H9 (cell line): ENCODE measurements at regions not wholly inside any gene's neighbourhood (a gene's known extent, or its start where the extent isn't known, plus 50 kb on each side); places are given as distances from the start of the nearest gene placed in this dataset.

Source experiments
- DNase-seq: peaks from one replicate; pipeline ENCODE4 v3.0.0-alpha.2; 2017
- H2AFZ ChIP-seq: one replicate; pipeline ENCODE4 v1.6.1; 2013; ENCODE audit warnings: mild to moderate bottlenecking, low read length, control low read depth, moderate library complexity
- H2AK5ac ChIP-seq: 2 replicates; pipeline ENCODE4 v1.6.1; 2013; ENCODE audit warnings: low read length, control low read depth, mixed read lengths; ENCODE audit not compliant: insufficient read length
- H2BK120ac ChIP-seq: one replicate; pipeline ENCODE4 v1.6.1; 2013; ENCODE audit warnings: low read depth, mild to moderate bottlenecking, low read length, control low read depth, inconsistent platforms; ENCODE audit not compliant: poor library complexity, severe bottlenecking
- H2BK12ac ChIP-seq: 2 replicates; pipeline ENCODE4 v1.6.1; 2013; ENCODE audit warnings: low read length, control low read depth, mixed read lengths, low read depth; ENCODE audit not compliant: insufficient read length
- H2BK15ac ChIP-seq: 2 replicates; pipeline ENCODE4 v1.6.1; 2013; ENCODE audit warnings: low read depth, low read length, control low read depth
- H2BK20ac ChIP-seq: one replicate; pipeline ENCODE4 v1.6.1; 2013; ENCODE audit warnings: low read depth, mild to moderate bottlenecking, low read length, control low read depth, inconsistent platforms; ENCODE audit not compliant: poor library complexity, severe bottlenecking
- H2BK5ac ChIP-seq: 2 replicates; pipeline ENCODE4 v1.6.1; 2013; ENCODE audit warnings: low read length, control low read depth, mixed read lengths; ENCODE audit not compliant: insufficient read length
- H3K14ac ChIP-seq: 2 replicates; pipeline ENCODE4 v1.6.1; 2013; ENCODE audit warnings: low read length, control low read depth; ENCODE audit not compliant: insufficient read depth
- H3K18ac ChIP-seq: 2 replicates; pipeline ENCODE4 v1.6.1; 2013; ENCODE audit warnings: low read depth, mild to moderate bottlenecking, mixed read lengths, low read length, control low read depth; ENCODE audit not compliant: insufficient read length
- H3K23ac ChIP-seq: 2 replicates; pipeline ENCODE4 v1.6.1; 2013; ENCODE audit warnings: low read length, control low read depth, mixed read lengths, low read depth; ENCODE audit not compliant: insufficient read length
- H3K23me2 ChIP-seq: 2 replicates; pipeline ENCODE4 v1.6.1; 2013; ENCODE audit warnings: low read depth, mild to moderate bottlenecking, mixed read lengths, low read length, control low read depth; ENCODE audit not compliant: insufficient read length, poor library complexity, severe bottlenecking
- H3K27ac ChIP-seq: 2 replicates; pipeline ENCODE4 v1.5.1; 2013; ENCODE audit warnings: low read length, control low read depth, mixed read lengths, low read depth; ENCODE audit not compliant: insufficient read length
- H3K27me3 ChIP-seq: 2 replicates; pipeline ENCODE4 v1.6.1; 2013; ENCODE audit warnings: low read length, control low read depth, inconsistent platforms; ENCODE audit not compliant: insufficient read depth
- H3K4ac ChIP-seq: 2 replicates; pipeline ENCODE4 v1.6.1; 2013; ENCODE audit warnings: low read depth, mild to moderate bottlenecking, control low read depth, inconsistent platforms, low read length, moderate library complexity
- H3K4me1 ChIP-seq: 2 replicates; pipeline ENCODE4 v1.6.1; 2013; ENCODE audit warnings: low read length, control low read depth, inconsistent platforms; ENCODE audit not compliant: insufficient read depth
- H3K4me2 ChIP-seq: 2 replicates; pipeline ENCODE4 v1.6.1; 2013; ENCODE audit warnings: low read length, control low read depth, mixed read lengths; ENCODE audit not compliant: insufficient read length, insufficient read depth
- H3K56ac ChIP-seq: 2 replicates; pipeline ENCODE4 v1.6.1; 2013; ENCODE audit warnings: low read depth, mild to moderate bottlenecking, mixed read lengths, low read length, control low read depth; ENCODE audit not compliant: insufficient read length
- H3K79me1 ChIP-seq: 2 replicates; pipeline ENCODE4 v1.6.1; 2013; ENCODE audit warnings: low read depth, mild to moderate bottlenecking, moderate library complexity, low read length, control low read depth, inconsistent platforms; ENCODE audit not compliant: insufficient read depth, poor library complexity, severe bottlenecking
- H3K79me2 ChIP-seq: 2 replicates; pipeline ENCODE4 v1.6.1; 2013; ENCODE audit warnings: low read length, control low read depth, inconsistent platforms; ENCODE audit not compliant: insufficient read depth
- H3K9ac ChIP-seq: 2 replicates; pipeline ENCODE4 v1.6.1; 2013; ENCODE audit warnings: low read length, control low read depth, mixed read lengths; ENCODE audit not compliant: insufficient read length; ENCODE audit errors: extremely low read depth
- H3K9me3 ChIP-seq: one replicate; pipeline ENCODE4 v1.6.1; 2013; ENCODE audit warnings: low read depth, low read length, inconsistent platforms; ENCODE audit not compliant: control insufficient read depth
- H3T11ph ChIP-seq: one replicate; pipeline ENCODE4 v1.6.1; 2013; ENCODE audit warnings: mild to moderate bottlenecking, low read length, control low read depth, inconsistent platforms
- H4K20me1 ChIP-seq: one replicate; pipeline ENCODE4 v1.6.1; 2013; ENCODE audit not compliant: control insufficient read depth, insufficient read length, insufficient read depth
- H4K5ac ChIP-seq: 2 replicates; pipeline ENCODE4 v1.6.1; 2013; ENCODE audit warnings: low read depth, mild to moderate bottlenecking, mixed read lengths, low read length, control low read depth; ENCODE audit not compliant: insufficient read length
- H4K8ac ChIP-seq: replicated peaks from 2 replicates; pipeline ENCODE4 v1.6.1; 2013; ENCODE audit warnings: low read length, control low read depth, mixed read lengths, low read depth; ENCODE audit not compliant: insufficient read length
- H4K91ac ChIP-seq: 2 replicates; pipeline ENCODE4 v1.6.1; 2013; ENCODE audit warnings: low read depth, mild to moderate bottlenecking, moderate library complexity, mixed read lengths, low read length, control low read depth; ENCODE audit not compliant: insufficient read length
- H3K27ac Mint-ChIP-seq, 3 experiments: 2 replicates in 2 of 3; 3 replicates in 1 of 3; pipeline ENCODE4 v1.8.0; 2020 to 2021; ENCODE audit warnings: mixed read lengths in 3 of 3, mild to moderate bottlenecking in 1 of 3, moderate library complexity in 1 of 3
- H3K27me3 Mint-ChIP-seq: 2 replicates; pipeline ENCODE4 v1.8.0; 2021; ENCODE audit warnings: low read depth, mild to moderate bottlenecking, moderate library complexity, mixed read lengths
- H3K36me3 Mint-ChIP-seq, 3 experiments: 2 replicates in 2 of 3; 3 replicates in 1 of 3; pipeline ENCODE4 v1.8.0; 2020 to 2021; ENCODE audit warnings: low read depth in 3 of 3, mixed read lengths in 3 of 3; ENCODE audit not compliant: insufficient read depth in 1 of 3
- H3K4me1 Mint-ChIP-seq, 2 experiments: 2 replicates each; pipeline ENCODE4 v1.8.0; 2020; ENCODE audit warnings: mixed read lengths in 2 of 2
- H3K4me3 Mint-ChIP-seq, 2 experiments: 2 replicates in 1 of 2; 3 replicates in 1 of 2; pipeline ENCODE4 v1.8.0; 2020 to 2021; ENCODE audit warnings: mild to moderate bottlenecking in 2 of 2, mixed read lengths in 2 of 2, moderate library complexity in 1 of 2
- H3K9me3 Mint-ChIP-seq, 2 experiments: 2 replicates in 1 of 2; 3 replicates in 1 of 2; pipeline ENCODE4 v1.8.0; 2020; ENCODE audit warnings: mild to moderate bottlenecking in 2 of 2, mixed read lengths in 2 of 2, moderate library complexity in 1 of 2
- WGBS: extraction: QIAGEN DNeasy Blood & Tissue Kit; methylation state at CpG from one replicate; pipeline ENCODE4 v1.1.7; 2013; ENCODE audit warnings: missing lambda C conversion rate, low lambda C conversion rate, mixed read lengths; ENCODE audit not compliant: insufficient read length; ENCODE audit errors: extremely low coverage; 5-methylcytosine and 5-hydroxymethylcytosine counted together
- TF ChIP-seq, protein P1 (sequence below): fragments of 200-600 bp; sonication (generic); conservative IDR thresholded peaks from 3 replicates; pipeline ENCODE4 v1.8.0; 2021; ENCODE audit warnings: antibody characterized with exemption, mild to moderate bottlenecking

DNA sequence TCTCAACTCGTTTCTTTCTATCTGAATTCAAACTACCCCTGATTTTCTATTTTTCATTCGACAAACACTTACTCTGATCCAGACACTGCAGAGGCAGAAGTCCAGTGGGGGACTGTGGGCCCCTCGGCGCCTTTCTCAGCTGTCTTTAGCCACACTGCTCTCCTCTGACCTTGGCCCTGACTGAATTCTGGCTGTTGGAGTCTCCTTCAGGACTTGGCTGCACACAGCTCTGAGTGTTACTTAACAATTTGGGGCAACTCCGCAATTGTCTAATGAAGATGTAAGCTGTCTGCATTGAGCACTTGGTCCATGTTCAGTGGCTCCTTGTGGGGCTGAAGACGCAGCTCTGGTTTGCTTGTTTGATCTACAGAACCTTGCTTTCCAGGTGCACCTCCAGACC is 57.3 kb upstream of the ACSL1 start:
- no peaks in the 10 kb centered on the region for H3K9me3 ChIP-seq
- Mint-ChIP-seq H3K9me3 (no peaks in the 10 kb centered on the region), H3K4me3 (no peak overlapping the region), H3K27ac (no peak overlapping the region), H3K36me3 (no peaks in the 10 kb centered on the region), H3K4me1 (0 out of 4 replicates have a peak, but pooled peaks cover 0 to 3% of the 10 kb centered on the region in 2 experiments), H3K27me3 (peaks cover 1% of the 10 kb centered on the region)
- no peak overlapping the region for H2BK12ac ChIP-seq
- H4K91ac ChIP-seq: no peak overlapping the region
- H3K56ac ChIP-seq: no peak overlapping the region
- no peaks in the 10 kb centered on the region for H3K4me1 ChIP-seq
- H2BK20ac ChIP-seq: no peak overlapping the region
- no peak overlapping the region for H3K4me2 ChIP-seq
- no CpG with 5 or more reads among the region's 6 CpGs for WGBS
- H3K27ac ChIP-seq: no peak overlapping the region
- no peak overlapping the region for H2AFZ ChIP-seq
- H3K14ac ChIP-seq: no peak overlapping the region
- H3K79me1 ChIP-seq: no peaks in the 10 kb centered on the region
- no peak overlapping the region for H3K9ac ChIP-seq
- TF ChIP-seq, protein P1, sequence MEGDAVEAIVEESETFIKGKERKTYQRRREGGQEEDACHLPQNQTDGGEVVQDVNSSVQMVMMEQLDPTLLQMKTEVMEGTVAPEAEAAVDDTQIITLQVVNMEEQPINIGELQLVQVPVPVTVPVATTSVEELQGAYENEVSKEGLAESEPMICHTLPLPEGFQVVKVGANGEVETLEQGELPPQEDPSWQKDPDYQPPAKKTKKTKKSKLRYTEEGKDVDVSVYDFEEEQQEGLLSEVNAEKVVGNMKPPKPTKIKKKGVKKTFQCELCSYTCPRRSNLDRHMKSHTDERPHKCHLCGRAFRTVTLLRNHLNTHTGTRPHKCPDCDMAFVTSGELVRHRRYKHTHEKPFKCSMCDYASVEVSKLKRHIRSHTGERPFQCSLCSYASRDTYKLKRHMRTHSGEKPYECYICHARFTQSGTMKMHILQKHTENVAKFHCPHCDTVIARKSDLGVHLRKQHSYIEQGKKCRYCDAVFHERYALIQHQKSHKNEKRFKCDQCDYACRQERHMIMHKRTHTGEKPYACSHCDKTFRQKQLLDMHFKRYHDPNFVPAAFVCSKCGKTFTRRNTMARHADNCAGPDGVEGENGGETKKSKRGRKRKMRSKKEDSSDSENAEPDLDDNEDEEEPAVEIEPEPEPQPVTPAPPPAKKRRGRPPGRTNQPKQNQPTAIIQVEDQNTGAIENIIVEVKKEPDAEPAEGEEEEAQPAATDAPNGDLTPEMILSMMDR: no peak
- H3K18ac ChIP-seq: no peak overlapping the region
- no peaks in the 10 kb centered on the region for H3K23me2 ChIP-seq
- DNase-seq: no peak
- no peaks in the 10 kb centered on the region for H3K79me2 ChIP-seq
- no peak overlapping the region for H3K4ac ChIP-seq
- no peaks in the 10 kb centered on the region; the same call in 1 of the 2 replicates for H3K27me3 ChIP-seq
- H2BK15ac ChIP-seq: no peak overlapping the region
- no peak overlapping the region for H3K23ac ChIP-seq
- H3T11ph ChIP-seq: no peak overlapping the region
- H2AK5ac ChIP-seq: no peak overlapping the region
- H4K8ac ChIP-seq: no peak overlapping the region
- no peak overlapping the region for H4K5ac ChIP-seq
- no peaks in the 10 kb centered on the region for H4K20me1 ChIP-seq
- H2BK5ac ChIP-seq: no peak overlapping the region
- no peak overlapping the region for H2BK120ac ChIP-seq
